ENCODE measurements at regions not wholly inside any gene's neighbourhood (a gene's known extent, or its start where the extent isn't known, plus 50 kb on each side); places are given as distances from the start of the nearest gene placed in this dataset.
A peak's percentile ranks its signal among the peaks of the same experiment; 100 is the strongest.

- Histone ChIP-seq H3K4me1 (ENCODE audit: control insufficient read depth in 1 of 2, insufficient read depth in 2 of 2, low read length in 2 of 2) (peaks cover 6 to 18% of the 10 kb centered on the region in 2 donors), H3K9me3 (ENCODE audit: control insufficient read depth in 1 of 2, low read length in 2 of 2) (no peaks in the 10 kb centered on the region), H3K27ac (ENCODE audit: low read length) (no peak overlapping the region), H3K27me3 (ENCODE audit: low read depth, low read length) (no peaks in the 10 kb centered on the region), H3K36me3 (ENCODE audit: control insufficient read depth in 1 of 2, insufficient read depth in 2 of 2, low read length in 2 of 2) (no peaks in the 10 kb centered on the region), H3K4me3 (ENCODE audit: low read depth in 1 of 2, low read length in 2 of 2) (no peak overlapping the region)
Observed at GRCh38 chr5:157920828-157921170, 61.9 kb upstream of the CLINT1 start.

GRCh38 chr5:157918811-157919742 lies 60.1 kb upstream of the CLINT1 start:
- Histone ChIP-seq H3K36me3 (ENCODE audit: control insufficient read depth in 1 of 2, insufficient read depth in 2 of 2, low read length in 2 of 2) (no peaks in the 10 kb centered on the region), H3K27ac (ENCODE audit: low read length) (no peak overlapping the region), H3K27me3 (ENCODE audit: low read depth, low read length) (no peaks in the 10 kb centered on the region), H3K4me1 (ENCODE audit: control insufficient read depth in 1 of 2, insufficient read depth in 2 of 2, low read length in 2 of 2) (peaks cover 13 to 18% of the 10 kb centered on the region in 2 donors), H3K9me3 (ENCODE audit: control insufficient read depth in 1 of 2, low read length in 2 of 2) (no peaks in the 10 kb centered on the region), H3K4me3 (ENCODE audit: low read depth in 1 of 2, low read length in 2 of 2) (no peak overlapping the region)

DNA sequence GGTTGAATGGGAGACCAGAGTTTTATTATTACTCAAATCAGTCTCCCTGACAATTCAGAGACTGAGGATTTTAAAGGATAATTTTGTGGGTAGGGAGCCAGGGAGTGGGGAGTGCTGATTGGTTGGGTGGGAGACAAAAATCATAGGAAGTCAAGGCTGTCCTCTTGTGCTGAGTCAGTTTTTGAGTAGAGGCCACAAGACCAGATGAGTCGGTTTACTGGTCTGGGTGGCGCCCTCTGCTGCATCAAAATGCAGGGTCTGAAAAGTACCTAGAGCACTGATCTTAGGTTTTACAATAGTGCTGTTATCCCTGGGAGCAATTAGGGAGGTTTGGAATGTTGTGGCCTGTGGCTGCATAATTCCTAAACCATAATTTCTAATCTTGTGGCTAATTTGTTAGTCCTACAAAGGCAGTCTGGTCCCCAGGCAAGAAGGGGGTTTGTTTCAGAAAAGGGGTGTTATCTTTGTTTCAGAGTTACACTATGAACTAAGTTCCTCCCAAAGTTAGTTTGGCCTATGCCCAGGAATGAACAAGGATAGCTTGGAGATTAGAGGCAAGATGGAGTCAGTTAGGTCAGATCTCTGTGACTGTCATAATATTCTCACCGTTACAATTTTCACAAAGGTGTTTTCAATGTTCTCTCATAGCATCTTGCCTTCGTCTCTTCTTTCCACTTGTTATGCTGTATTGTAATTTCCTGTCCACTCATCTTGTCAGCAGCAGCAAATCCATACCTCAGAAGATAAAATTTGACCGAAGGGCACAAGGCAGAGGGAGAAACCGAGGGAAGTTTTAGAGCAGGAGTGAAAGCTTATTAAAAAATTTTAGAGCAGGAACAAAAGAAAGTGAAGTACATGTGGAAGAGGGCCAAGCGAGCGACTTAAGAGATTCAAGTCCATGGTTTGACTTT lies 59.2 kb upstream of the CLINT1 start:
- Histone ChIP-seq H3K36me3 (ENCODE audit: control insufficient read depth in 1 of 2, insufficient read depth in 2 of 2, low read length in 2 of 2) (no peaks in the 10 kb centered on the region), H3K4me3 (ENCODE audit: low read depth in 1 of 2, low read length in 2 of 2) (no peak overlapping the region), H3K9me3 (ENCODE audit: control insufficient read depth in 1 of 2, low read length in 2 of 2) (no peaks in the 10 kb centered on the region), H3K27me3 (ENCODE audit: low read depth, low read length) (no peaks in the 10 kb centered on the region), H3K4me1 (ENCODE audit: control insufficient read depth in 1 of 2, insufficient read depth in 2 of 2, low read length in 2 of 2) (peaks cover 13 to 18% of the 10 kb centered on the region in 2 donors), H3K27ac (ENCODE audit: low read length) (no peak overlapping the region)

DNA sequence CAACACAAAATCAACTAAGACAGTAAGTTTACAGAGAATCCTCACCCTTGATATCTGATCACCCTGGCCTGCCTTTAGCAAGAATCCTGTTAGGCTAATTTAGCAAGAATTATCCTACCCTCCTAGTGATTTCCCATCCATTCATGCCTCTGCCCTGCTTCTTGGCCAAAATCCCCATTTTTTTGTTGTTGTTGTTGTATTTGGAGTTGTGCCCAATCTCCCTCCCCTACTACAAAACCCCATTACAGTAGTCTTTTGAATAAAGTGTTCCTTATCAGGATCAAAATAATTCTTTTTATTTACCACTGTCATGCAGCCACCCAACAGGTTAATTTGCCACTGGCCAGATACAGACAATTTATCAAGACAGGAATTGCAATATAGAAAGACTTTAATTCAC lies 58.5 kb upstream of the CLINT1 start:
- no peaks in the 10 kb centered on the region for H3K9me3 ChIP-seq (ENCODE audit: control insufficient read depth in 1 of 2, low read length in 2 of 2)
- H3K4me1 ChIP-seq (ENCODE audit: control insufficient read depth in 1 of 2, insufficient read depth in 2 of 2, low read length in 2 of 2) = peaks cover 13 to 18% of the 10 kb centered on the region in 2 donors
- H3K4me3 ChIP-seq (ENCODE audit: low read depth in 1 of 2, low read length in 2 of 2) = no peak overlapping the region
- H3K36me3 ChIP-seq (ENCODE audit: control insufficient read depth in 1 of 2, insufficient read depth in 2 of 2, low read length in 2 of 2) = no peaks in the 10 kb centered on the region
- no peaks in the 10 kb centered on the region for H3K27me3 ChIP-seq (ENCODE audit: low read depth, low read length)
- no peak overlapping the region for H3K27ac ChIP-seq (ENCODE audit: low read length)

- Histone ChIP-seq H3K27me3 (ENCODE audit: low read depth, low read length) (no peaks in the 10 kb centered on the region), H3K4me1 (ENCODE audit: control insufficient read depth in 1 of 2, insufficient read depth in 2 of 2, low read length in 2 of 2) (peaks cover 13 to 18% of the 10 kb centered on the region in 2 donors), H3K27ac (ENCODE audit: low read length) (peak overlapping the region; percentile 34), H3K9me3 (ENCODE audit: control insufficient read depth in 1 of 2, low read length in 2 of 2) (no peaks in the 10 kb centered on the region), H3K36me3 (ENCODE audit: control insufficient read depth in 1 of 2, insufficient read depth in 2 of 2, low read length in 2 of 2) (no peaks in the 10 kb centered on the region), H3K4me3 (ENCODE audit: low read depth in 1 of 2, low read length in 2 of 2) (no peak overlapping the region)
Observed at GRCh38 chr5:157915638-157916037, 56.7 kb upstream of the CLINT1 start.

GRCh38 chr5:157914151-157914788 lies 55.3 kb upstream of the CLINT1 start:
- H3K4me3 ChIP-seq (ENCODE audit: low read depth in 1 of 2, low read length in 2 of 2) = no peak overlapping the region
- H3K36me3 ChIP-seq (ENCODE audit: control insufficient read depth in 1 of 2, insufficient read depth in 2 of 2, low read length in 2 of 2) = no peaks in the 10 kb centered on the region
- H3K27ac ChIP-seq (ENCODE audit: low read length) = no peak overlapping the region
- peaks cover 13% of the 10 kb centered on the region in 2 donors for H3K4me1 ChIP-seq (ENCODE audit: control insufficient read depth in 1 of 2, insufficient read depth in 2 of 2, low read length in 2 of 2)
- H3K27me3 ChIP-seq (ENCODE audit: low read depth, low read length) = no peaks in the 10 kb centered on the region
- H3K9me3 ChIP-seq (ENCODE audit: control insufficient read depth in 1 of 2, low read length in 2 of 2) = no peaks in the 10 kb centered on the region

- Histone ChIP-seq H3K36me3 (ENCODE audit: control insufficient read depth in 1 of 2, insufficient read depth in 2 of 2, low read length in 2 of 2) (no peaks in the 10 kb centered on the region), H3K4me1 (ENCODE audit: control insufficient read depth in 1 of 2, insufficient read depth in 2 of 2, low read length in 2 of 2) (peaks cover 7 to 9% of the 10 kb centered on the region in 2 donors), H3K27ac (ENCODE audit: low read length) (no peak overlapping the region), H3K27me3 (ENCODE audit: low read depth, low read length) (no peaks in the 10 kb centered on the region), H3K9me3 (ENCODE audit: control insufficient read depth in 1 of 2, low read length in 2 of 2) (no peaks in the 10 kb centered on the region), H3K4me3 (ENCODE audit: low read depth in 1 of 2, low read length in 2 of 2) (no peak overlapping the region)
Observed at GRCh38 chr5:157913575-157913974, 54.6 kb upstream of the CLINT1 start.

DNA sequence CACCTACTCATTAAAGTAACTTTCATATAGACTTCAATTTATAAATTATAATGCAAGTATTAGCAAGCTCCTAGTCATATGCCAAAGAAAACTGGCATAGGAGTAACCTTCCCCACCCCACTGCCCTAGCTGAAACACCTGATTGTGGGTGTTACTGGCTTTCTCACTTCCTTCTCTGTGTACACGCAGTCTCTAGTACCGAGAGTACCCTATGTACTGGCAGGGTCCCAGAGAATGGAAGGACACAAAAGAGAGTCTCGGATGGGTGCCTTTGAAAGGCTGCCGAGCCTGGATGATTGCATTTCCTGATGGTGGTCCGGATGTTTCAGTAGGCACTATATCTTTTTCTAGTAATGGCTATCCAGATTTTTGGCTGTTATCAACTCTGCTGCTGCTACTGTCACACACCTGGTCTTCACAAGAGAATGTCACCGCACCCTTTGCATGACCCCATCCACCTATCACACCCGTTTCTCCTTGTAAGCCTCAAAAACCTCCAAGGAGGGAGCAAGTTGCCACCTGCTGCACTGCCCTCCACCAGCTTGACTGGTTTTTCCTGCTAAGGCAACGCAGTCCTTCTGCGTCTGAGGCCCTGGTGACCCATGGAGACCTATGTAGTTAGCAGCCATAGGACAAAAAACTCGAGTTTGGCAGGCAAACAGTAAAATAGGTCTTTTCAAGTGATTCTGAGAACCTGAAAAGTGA lies 53.8 kb upstream of the CLINT1 start:
- Histone ChIP-seq H3K27ac (ENCODE audit: low read length) (peak overlapping the region; percentile 19), H3K4me3 (ENCODE audit: low read depth in 1 of 2, low read length in 2 of 2) (no peak overlapping the region)

GRCh38 chr5:157911568-157911967 lies 52.6 kb upstream of the CLINT1 start:
- Histone ChIP-seq H3K27ac (ENCODE audit: low read length) (no peak overlapping the region), H3K4me3 (ENCODE audit: low read depth in 1 of 2, low read length in 2 of 2) (no peak overlapping the region), H3K27me3 (ENCODE audit: low read depth, low read length) (no peaks in the 10 kb centered on the region), H3K36me3 (ENCODE audit: control insufficient read depth in 1 of 2, insufficient read depth in 2 of 2, low read length in 2 of 2) (no peaks in the 10 kb centered on the region), H3K4me1 (ENCODE audit: control insufficient read depth in 1 of 2, insufficient read depth in 2 of 2, low read length in 2 of 2) (peaks cover 0 to 9% of the 10 kb centered on the region in 2 donors), H3K9me3 (ENCODE audit: control insufficient read depth in 1 of 2, low read length in 2 of 2) (no peaks in the 10 kb centered on the region)

More for the DNA sequence above, 53.8 kb upstream of the CLINT1 start:
- no peaks in the 10 kb centered on the region for H3K36me3 ChIP-seq (ENCODE audit: control insufficient read depth in 1 of 2, insufficient read depth in 2 of 2, low read length in 2 of 2)
- H3K27me3 ChIP-seq (ENCODE audit: low read depth, low read length) = no peaks in the 10 kb centered on the region
- no peaks in the 10 kb centered on the region for H3K9me3 ChIP-seq (ENCODE audit: control insufficient read depth in 1 of 2, low read length in 2 of 2)
- H3K4me1 ChIP-seq (ENCODE audit: control insufficient read depth in 1 of 2, insufficient read depth in 2 of 2, low read length in 2 of 2) = peaks cover 4 to 9% of the 10 kb centered on the region in 2 donors
